ENCODE measurements at regions not wholly inside any gene's neighbourhood (a gene's known extent, or its start where the extent isn't known, plus 50 kb on each side); places are given as distances from the start of the nearest gene placed in this dataset.
A peak's percentile ranks its signal among the peaks of the same experiment; 100 is the strongest.

DNA sequence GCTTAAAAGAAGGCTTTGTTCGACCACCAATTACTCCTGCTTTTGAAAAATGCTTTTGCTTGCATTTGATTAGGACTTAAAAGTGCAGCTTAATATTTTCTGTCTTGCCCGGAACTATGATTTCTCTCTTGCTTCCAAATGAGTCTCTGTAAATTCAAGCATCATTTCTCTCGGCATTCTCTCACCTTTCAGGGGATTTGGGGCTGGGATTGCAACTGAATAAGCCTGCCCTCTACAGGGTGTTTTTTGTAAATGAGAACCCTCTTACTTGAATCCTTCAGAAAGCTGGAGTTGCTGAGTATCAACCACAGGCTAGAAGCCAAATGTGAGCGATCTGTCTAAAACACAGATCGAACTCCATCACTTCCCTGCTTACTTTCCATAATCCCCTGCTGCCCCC is 234.6 kb downstream of the TMEM114 start:
- DNase-seq = no peak
- no peak overlapping the region for H3K27ac Mint-ChIP-seq
- no peaks in the 10 kb centered on the region for H3K4me1 Mint-ChIP-seq (ENCODE audit: low read depth)
- H3K36me3 Mint-ChIP-seq (ENCODE audit: low read depth) = no peaks in the 10 kb centered on the region
- no peaks in the 10 kb centered on the region for H3K27me3 Mint-ChIP-seq (ENCODE audit: low read depth)
- CTCF ChIA-PET = no interaction called here
- intact Hi-C loops (cut with micrococcal nuclease) = no loop called here
- H3K4me3 Mint-ChIP-seq = no peak overlapping the region
- H3K9me3 Mint-ChIP-seq = no peaks in the 10 kb centered on the region

GRCh38 chr16:8346294-8346693 is 244.0 kb downstream of the TMEM114 start:
- intact Hi-C loops (cut with micrococcal nuclease) = no loop called here
- Mint-ChIP-seq H3K27ac (no peak overlapping the region), H3K27me3 (ENCODE audit: low read depth) (no peaks in the 10 kb centered on the region), H3K4me1 (ENCODE audit: low read depth) (no peaks in the 10 kb centered on the region), H3K9me3 (peaks cover 4% of the 10 kb centered on the region), H3K36me3 (ENCODE audit: low read depth) (no peaks in the 10 kb centered on the region), H3K4me3 (no peak overlapping the region)
- peak; percentile 4 for DNase-seq
- CTCF ChIA-PET = no interaction called here

DNA sequence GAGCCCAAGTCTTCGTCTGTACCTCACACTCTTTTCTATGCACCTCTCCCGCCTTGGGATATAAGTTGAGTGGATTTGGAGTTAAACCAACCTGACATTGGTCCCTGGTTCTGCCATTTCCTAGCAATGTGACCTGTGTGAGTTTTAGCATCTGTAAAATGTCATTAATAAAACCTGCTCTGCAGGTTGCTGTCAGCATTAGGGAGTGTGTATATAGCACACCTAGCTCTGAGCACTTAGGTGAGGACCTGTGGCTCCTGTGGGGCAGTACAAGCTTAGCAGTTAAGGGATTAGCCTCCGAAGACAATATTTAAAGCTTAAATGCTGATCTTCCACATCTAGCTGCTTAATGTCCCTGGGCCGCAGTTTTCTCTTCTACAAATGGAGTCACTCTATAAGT is 248.0 kb downstream of the TMEM114 start:
- Mint-ChIP-seq H3K36me3 (ENCODE audit: low read depth) (no peaks in the 10 kb centered on the region), H3K9me3 (peaks cover 9% of the 10 kb centered on the region), H3K27me3 (ENCODE audit: low read depth) (no peaks in the 10 kb centered on the region), H3K27ac (no peak overlapping the region), H3K4me1 (ENCODE audit: low read depth) (no peaks in the 10 kb centered on the region), H3K4me3 (no peak overlapping the region)
- no peak for DNase-seq
- CTCF ChIA-PET = no interaction called here
- intact Hi-C loops (cut with micrococcal nuclease) = no loop called here

DNA sequence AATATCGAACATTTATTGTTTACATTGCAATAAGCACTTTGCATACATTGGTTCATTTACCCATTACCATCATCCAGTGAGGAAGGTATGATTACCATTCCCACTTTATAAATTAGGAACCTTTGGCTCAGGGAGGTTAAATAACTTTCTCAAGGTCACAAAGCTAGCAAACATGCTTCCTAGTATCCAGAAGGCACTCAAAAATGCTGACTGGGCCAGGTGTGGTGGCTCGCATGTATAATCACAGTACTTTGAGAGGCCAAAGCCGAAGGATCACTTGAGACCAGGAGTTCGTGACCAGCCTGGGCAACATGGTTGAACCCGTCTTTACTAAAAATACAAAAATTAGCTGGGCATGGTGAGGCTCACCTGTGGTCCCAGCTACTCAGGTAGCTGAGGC is 259.6 kb downstream of the TMEM114 start:
- H3K4me3 Mint-ChIP-seq = no peak overlapping the region
- CTCF ChIA-PET = no interaction called here
- intact Hi-C loops (cut with micrococcal nuclease) = no loop called here
- no peaks in the 10 kb centered on the region for H3K4me1 Mint-ChIP-seq (ENCODE audit: low read depth)
- DNase-seq = no peak
- no peaks in the 10 kb centered on the region for H3K27me3 Mint-ChIP-seq (ENCODE audit: low read depth)
- no peaks in the 10 kb centered on the region for H3K36me3 Mint-ChIP-seq (ENCODE audit: low read depth)
- H3K9me3 Mint-ChIP-seq = peaks cover 4% of the 10 kb centered on the region
- H3K27ac Mint-ChIP-seq = no peak overlapping the region

DNA sequence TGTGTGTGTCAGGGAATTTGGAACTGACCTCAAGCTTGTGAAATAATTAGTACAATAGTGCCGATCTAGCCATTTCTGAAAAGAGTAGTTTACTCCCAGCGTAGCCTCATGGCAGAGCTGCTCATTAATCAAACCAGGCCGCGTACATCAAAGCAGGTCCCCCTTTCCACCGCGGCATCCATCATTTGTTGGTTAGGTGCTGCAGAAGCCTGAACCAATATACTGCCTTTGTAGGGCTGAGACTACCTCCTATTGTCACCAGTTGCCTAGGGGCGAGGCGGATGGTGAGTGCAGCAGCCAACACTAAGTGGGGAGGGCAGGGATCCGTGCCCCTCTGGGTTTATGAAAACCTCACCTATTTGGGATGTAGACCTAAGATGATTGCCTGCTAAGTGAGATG is 264.1 kb downstream of the TMEM114 start:
- H3K36me3 Mint-ChIP-seq (ENCODE audit: low read depth) = no peaks in the 10 kb centered on the region
- intact Hi-C loops (cut with micrococcal nuclease) = no loop called here
- H3K4me1 Mint-ChIP-seq (ENCODE audit: low read depth) = no peaks in the 10 kb centered on the region
- H3K27ac Mint-ChIP-seq = no peak overlapping the region
- CTCF ChIA-PET = interaction anchor here (0.6 kb wide), 1 partner anchor 1161 kb away, joined by 3 read pairs; no protein-coding TSS in a partner anchor
- H3K4me3 Mint-ChIP-seq = no peak overlapping the region
- H3K27me3 Mint-ChIP-seq (ENCODE audit: low read depth) = no peaks in the 10 kb centered on the region
- H3K9me3 Mint-ChIP-seq = peaks cover 4% of the 10 kb centered on the region
- no peak for DNase-seq

DNA sequence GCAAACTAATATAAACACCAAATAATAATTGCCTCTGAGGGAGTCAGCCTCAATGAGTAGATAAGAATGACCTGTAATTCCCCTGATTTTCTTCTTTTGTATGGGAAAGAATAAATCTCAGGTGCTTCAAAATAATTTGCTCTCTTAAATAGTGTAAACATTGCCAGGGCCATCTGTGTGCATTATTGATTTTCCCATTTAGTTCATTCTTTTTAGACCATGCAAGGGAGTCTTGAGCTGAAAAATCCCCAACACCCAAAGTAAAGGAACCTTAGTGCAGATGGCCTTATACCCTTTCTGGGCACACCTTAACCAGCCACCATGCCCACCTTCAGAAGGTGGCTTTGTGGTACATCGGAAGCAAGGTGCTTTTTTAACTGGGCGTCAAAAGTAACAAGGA is 267.2 kb downstream of the TMEM114 start:
- DNase-seq = no peak
- Mint-ChIP-seq H3K36me3 (ENCODE audit: low read depth) (no peaks in the 10 kb centered on the region), H3K4me3 (no peak overlapping the region), H3K9me3 (peaks cover 4% of the 10 kb centered on the region), H3K27me3 (ENCODE audit: low read depth) (no peaks in the 10 kb centered on the region), H3K27ac (no peak overlapping the region), H3K4me1 (ENCODE audit: low read depth) (no peaks in the 10 kb centered on the region)
- CTCF ChIA-PET = no interaction called here
- intact Hi-C loops (cut with micrococcal nuclease) = no loop called here

- intact Hi-C loops (cut with micrococcal nuclease) = no loop called here
- H3K9me3 Mint-ChIP-seq = peaks cover 4% of the 10 kb centered on the region
- H3K4me1 Mint-ChIP-seq (ENCODE audit: low read depth) = no peaks in the 10 kb centered on the region
- H3K27ac Mint-ChIP-seq = no peak overlapping the region
- CTCF ChIA-PET = no interaction called here
- DNase-seq = no peak
- H3K36me3 Mint-ChIP-seq (ENCODE audit: low read depth) = no peaks in the 10 kb centered on the region
- H3K27me3 Mint-ChIP-seq (ENCODE audit: low read depth) = no peaks in the 10 kb centered on the region
- no peak overlapping the region for H3K4me3 Mint-ChIP-seq
Measured at GRCh38 chr16:8320131-8320530, 270.2 kb downstream of the TMEM114 start.

DNA sequence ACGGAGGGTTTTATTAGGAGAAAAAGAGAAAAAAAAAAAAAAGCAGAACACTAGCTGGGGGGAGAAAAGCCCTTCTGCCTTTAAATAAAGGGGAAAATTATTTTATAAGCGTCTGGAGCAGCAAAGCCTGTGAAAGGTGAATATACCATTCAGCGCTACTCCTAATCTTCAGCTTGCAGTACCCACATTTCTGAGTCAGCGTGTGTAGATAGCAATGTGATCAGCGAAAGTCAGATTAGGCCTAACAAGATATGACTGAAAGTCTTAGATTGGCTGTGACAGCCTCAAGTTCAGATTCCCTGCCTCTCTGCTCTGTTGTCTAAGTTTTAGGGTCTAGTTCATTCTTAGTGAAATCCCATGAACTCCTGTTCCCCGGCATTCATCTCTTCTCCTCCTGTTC is 279.5 kb downstream of the TMEM114 start:
- H3K4me3 Mint-ChIP-seq = no peak overlapping the region
- H3K27me3 Mint-ChIP-seq (ENCODE audit: low read depth) = no peaks in the 10 kb centered on the region
- no peak for DNase-seq
- H3K9me3 Mint-ChIP-seq = peaks cover 5% of the 10 kb centered on the region
- CTCF ChIA-PET = interaction anchor here (0.6 kb wide), 1 partner anchor 1629 kb away, joined by 5 read pairs; no protein-coding TSS in a partner anchor
- intact Hi-C loops (cut with micrococcal nuclease) = no loop called here
- no peak overlapping the region for H3K27ac Mint-ChIP-seq
- H3K4me1 Mint-ChIP-seq (ENCODE audit: low read depth) = no peaks in the 10 kb centered on the region
- H3K36me3 Mint-ChIP-seq (ENCODE audit: low read depth) = no peaks in the 10 kb centered on the region

DNA sequence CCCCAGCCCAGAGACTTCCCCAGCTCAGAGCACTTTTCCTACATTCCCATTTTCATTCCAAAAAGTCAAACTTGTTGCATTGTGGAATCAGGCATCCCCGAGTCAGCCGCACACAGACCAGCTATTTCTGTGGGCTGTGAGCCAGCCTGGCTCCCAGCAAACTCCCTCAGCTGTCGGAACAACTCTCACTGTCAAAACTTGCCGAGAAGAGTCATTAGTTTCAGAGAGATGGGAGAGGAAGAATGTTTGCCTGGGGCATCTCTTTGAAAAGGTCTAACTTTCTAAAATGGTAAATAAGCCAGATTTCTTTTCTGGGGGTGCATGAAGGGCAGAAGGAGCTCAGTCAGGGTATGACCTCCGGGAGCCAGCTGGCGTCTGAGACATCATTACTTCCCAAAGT is 280.0 kb downstream of the TMEM114 start:
- H3K36me3 Mint-ChIP-seq (ENCODE audit: low read depth) = no peaks in the 10 kb centered on the region
- intact Hi-C loops (cut with micrococcal nuclease) = no loop called here
- H3K27ac Mint-ChIP-seq = no peak overlapping the region
- peaks cover 5% of the 10 kb centered on the region for H3K9me3 Mint-ChIP-seq
- CTCF ChIA-PET = no interaction called here
- no peaks in the 10 kb centered on the region for H3K27me3 Mint-ChIP-seq (ENCODE audit: low read depth)
- H3K4me3 Mint-ChIP-seq = no peak overlapping the region
- H3K4me1 Mint-ChIP-seq (ENCODE audit: low read depth) = no peaks in the 10 kb centered on the region
- DNase-seq = no peak

GRCh38 chr16:8305201-8305600 is 285.1 kb downstream of the TMEM114 start:
- intact Hi-C loops (cut with micrococcal nuclease) = no loop called here
- Mint-ChIP-seq H3K36me3 (ENCODE audit: low read depth) (no peaks in the 10 kb centered on the region), H3K4me1 (ENCODE audit: low read depth) (no peaks in the 10 kb centered on the region), H3K27ac (no peak overlapping the region), H3K9me3 (peaks cover 5% of the 10 kb centered on the region), H3K4me3 (no peak overlapping the region), H3K27me3 (ENCODE audit: low read depth) (no peaks in the 10 kb centered on the region)
- CTCF ChIA-PET = no interaction called here
- DNase-seq = no peak

GRCh38 chr16:8299635-8300034 is 290.7 kb downstream of the TMEM114 start:
- no peaks in the 10 kb centered on the region for H3K36me3 Mint-ChIP-seq (ENCODE audit: low read depth)
- no peaks in the 10 kb centered on the region for H3K27me3 Mint-ChIP-seq (ENCODE audit: low read depth)
- H3K27ac Mint-ChIP-seq = no peak overlapping the region
- intact Hi-C loops (cut with micrococcal nuclease) = no loop called here
- H3K4me1 Mint-ChIP-seq (ENCODE audit: low read depth) = no peaks in the 10 kb centered on the region
- no peak overlapping the region for H3K4me3 Mint-ChIP-seq
- DNase-seq = no peak
- CTCF ChIA-PET = no interaction called here
- no peaks in the 10 kb centered on the region for H3K9me3 Mint-ChIP-seq

DNA sequence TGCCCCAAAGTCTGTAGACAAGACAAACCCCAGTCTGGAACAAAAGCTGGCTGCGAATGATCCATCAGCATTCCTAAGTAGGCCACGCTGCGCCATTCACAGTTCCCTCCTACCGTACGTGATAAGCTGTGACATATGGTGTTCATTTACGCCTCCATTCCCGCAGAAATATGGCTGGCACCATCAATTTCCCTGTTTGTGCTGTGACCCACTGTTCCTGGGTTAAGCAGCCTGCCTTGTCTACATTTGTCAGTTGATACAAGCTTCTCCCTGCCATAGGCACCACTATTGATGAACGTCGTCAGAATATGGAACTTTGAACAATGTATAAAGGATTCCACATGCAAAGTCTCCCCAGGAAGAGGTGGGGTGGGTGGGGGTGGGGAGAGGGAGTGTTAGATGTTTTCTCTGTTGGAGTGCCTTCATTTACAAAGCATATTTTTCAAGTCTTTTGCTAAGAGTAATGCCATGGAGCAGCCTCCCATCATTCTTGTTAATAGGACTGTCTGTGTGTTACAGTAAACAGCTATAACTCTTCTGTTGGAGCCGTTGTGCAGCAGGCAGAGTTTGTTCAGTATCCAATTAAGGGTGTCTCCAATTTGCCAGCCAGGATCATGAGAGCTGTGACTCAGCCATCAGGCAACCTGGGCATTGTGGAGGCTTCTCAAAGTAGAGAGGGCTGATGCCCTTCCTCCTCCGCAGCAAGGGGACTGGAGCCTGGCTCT is 294.6 kb downstream of the TMEM114 start:
- intact Hi-C loops (cut with micrococcal nuclease) = no loop called here
- Mint-ChIP-seq H3K27me3 (ENCODE audit: low read depth) (no peaks in the 10 kb centered on the region), H3K4me3 (no peak overlapping the region), H3K27ac (no peak overlapping the region), H3K4me1 (ENCODE audit: low read depth) (no peaks in the 10 kb centered on the region), H3K36me3 (ENCODE audit: low read depth) (no peaks in the 10 kb centered on the region), H3K9me3 (no peaks in the 10 kb centered on the region)
- DNase-seq = no peak
- CTCF ChIA-PET = interaction anchor here (0.6 kb wide), 1 partner anchor 12 kb away, joined by 3 read pairs; no protein-coding TSS in a partner anchor

DNA sequence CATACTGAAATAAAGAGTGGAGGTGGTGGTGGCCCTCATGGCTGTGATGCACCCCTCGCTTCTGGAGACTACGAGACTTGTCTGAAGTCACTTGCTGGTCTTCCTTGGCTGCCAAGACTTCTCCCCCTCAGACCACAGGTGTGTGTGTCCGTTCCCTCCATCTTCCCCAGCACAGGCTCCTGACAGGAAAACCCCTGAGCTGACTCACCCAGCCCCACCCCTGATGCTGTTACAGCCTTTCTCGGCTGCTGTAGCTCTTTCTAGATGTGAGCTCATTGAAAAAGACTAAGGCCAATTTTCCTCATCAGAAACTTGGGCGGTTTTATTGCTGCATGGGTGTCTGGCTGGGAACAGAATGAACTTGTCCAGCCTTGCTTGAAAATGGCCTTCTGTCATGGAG is 296.9 kb downstream of the TMEM114 start:
- intact Hi-C loops (cut with micrococcal nuclease) = no loop called here
- Mint-ChIP-seq H3K4me3 (no peak overlapping the region), H3K27me3 (ENCODE audit: low read depth) (no peaks in the 10 kb centered on the region), H3K4me1 (ENCODE audit: low read depth) (no peaks in the 10 kb centered on the region), H3K36me3 (ENCODE audit: low read depth) (no peaks in the 10 kb centered on the region), H3K27ac (no peak overlapping the region), H3K9me3 (no peaks in the 10 kb centered on the region)
- DNase-seq = no peak
- CTCF ChIA-PET = no interaction called here
